Esophagus squamous epithelium (tissue), 5 donors: ENCODE measurements at regions not wholly inside any gene's neighbourhood (a gene's known extent, or its start where the extent isn't known, plus 50 kb on each side); places are given as distances from the start of the nearest gene placed in this dataset.

Source experiments
- DNase-seq: peaks from one replicate; lab custom pipeline; 2025; lab: John Stamatoyannopoulos, UW
- H3K27ac ChIP-seq, 4 donors: fragments of 200-600 bp; sonication (generic); one replicate each; pipeline ENCODE4 v1.5.1; 2016 to 2019; ENCODE audit warnings: mild to moderate bottlenecking in 1 of 4
- H3K27me3 ChIP-seq, 4 donors: fragments of 200-600 bp; sonication (generic); 1 replicate in 3 of 4; 2 replicates in 1 of 4; pipeline versions ENCODE4 v1.5.1 to v1.6.0; 2017 to 2021; ENCODE audit warnings: antibody characterized with exemption in 1 of 4
- H3K36me3 ChIP-seq, 3 donors: fragments of 200-600 bp; sonication (generic); one replicate each; pipeline ENCODE4 v1.5.1; 2016 to 2019
- H3K4me1 ChIP-seq, 3 donors: fragments of 200-600 bp; sonication (generic); one replicate each; pipeline ENCODE4 v1.5.1; 2017 to 2019
- H3K4me3 ChIP-seq, 4 donors: fragments of 200-600 bp; sonication (generic); 1 replicate in 3 of 4; 2 replicates in 1 of 4; pipeline ENCODE4 v1.5.1; 2016 to 2019; ENCODE audit warnings: mild to moderate bottlenecking in 2 of 4, moderate library complexity in 1 of 4
- H3K9me3 ChIP-seq, 3 donors: fragments of 200-600 bp; sonication (generic); one replicate each; pipeline ENCODE4 v1.5.1; 2016 to 2019
- POLR2A ChIP-seq, 4 donors: fragments of 450-650 bp; IDR thresholded peaks; one replicate each; pipeline ENCODE4 v1.6.1; 2017; ENCODE audit warnings: antibody characterized with exemption in 4 of 4, mild to moderate bottlenecking in 4 of 4, moderate library complexity in 3 of 4
- WGBS, 2 donors: methylation state at CpG; one replicate each; pipeline ENCODE4 v1.1.5; 2018; 5-methylcytosine and 5-hydroxymethylcytosine counted together
- intact Hi-C: fragments of 100-400 bp; cut with DNase I; formaldehyde crosslinking; loops from one replicate; pipeline ENCODE4 v1.15.0; 2022
- TF ChIP-seq, protein P1 (sequence below), 6 experiments: fragments of 450-650 bp in 4 of 6; fragments of 200-600 bp in 2 of 6; sonication (generic) in 2 of 6; IDR thresholded peaks; one replicate each; pipeline ENCODE4 v1.5.1; 2016 to 2019; ENCODE audit warnings: antibody characterized with exemption in 6 of 6, mild to moderate bottlenecking in 4 of 6, moderate library complexity in 4 of 6
- donor health status: DM: yes; HTN: yes; CAD: no.

DNA sequence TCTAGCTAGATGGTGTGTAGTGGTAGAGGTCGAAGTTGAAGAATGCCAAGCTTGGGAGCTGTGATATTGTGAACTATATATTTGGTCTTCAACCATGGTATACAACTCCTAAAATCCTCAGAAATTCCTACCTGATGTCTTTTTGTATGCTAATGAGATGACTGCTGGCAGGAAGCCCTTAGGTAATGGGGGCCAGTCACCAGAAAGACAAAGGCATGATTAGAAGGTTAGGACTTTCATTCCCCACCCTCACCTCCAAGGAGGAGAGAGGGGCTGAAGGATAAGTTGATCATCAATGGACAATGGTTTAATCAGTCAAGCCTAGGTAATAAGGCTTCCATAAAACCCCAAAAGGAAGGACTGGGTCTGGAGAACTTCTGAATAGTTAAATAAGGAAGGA, 285.7 kb upstream of the POU5F2 start:
- no peak for TF ChIP-seq POLR2A (IDR thresholded peaks at IDR 0.05)
- TF ChIP-seq, protein P1, sequence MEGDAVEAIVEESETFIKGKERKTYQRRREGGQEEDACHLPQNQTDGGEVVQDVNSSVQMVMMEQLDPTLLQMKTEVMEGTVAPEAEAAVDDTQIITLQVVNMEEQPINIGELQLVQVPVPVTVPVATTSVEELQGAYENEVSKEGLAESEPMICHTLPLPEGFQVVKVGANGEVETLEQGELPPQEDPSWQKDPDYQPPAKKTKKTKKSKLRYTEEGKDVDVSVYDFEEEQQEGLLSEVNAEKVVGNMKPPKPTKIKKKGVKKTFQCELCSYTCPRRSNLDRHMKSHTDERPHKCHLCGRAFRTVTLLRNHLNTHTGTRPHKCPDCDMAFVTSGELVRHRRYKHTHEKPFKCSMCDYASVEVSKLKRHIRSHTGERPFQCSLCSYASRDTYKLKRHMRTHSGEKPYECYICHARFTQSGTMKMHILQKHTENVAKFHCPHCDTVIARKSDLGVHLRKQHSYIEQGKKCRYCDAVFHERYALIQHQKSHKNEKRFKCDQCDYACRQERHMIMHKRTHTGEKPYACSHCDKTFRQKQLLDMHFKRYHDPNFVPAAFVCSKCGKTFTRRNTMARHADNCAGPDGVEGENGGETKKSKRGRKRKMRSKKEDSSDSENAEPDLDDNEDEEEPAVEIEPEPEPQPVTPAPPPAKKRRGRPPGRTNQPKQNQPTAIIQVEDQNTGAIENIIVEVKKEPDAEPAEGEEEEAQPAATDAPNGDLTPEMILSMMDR (IDR thresholded peaks at IDR 0.05) = no peak
- no peaks in the 10 kb centered on the region for H3K4me1 ChIP-seq
- H3K36me3 ChIP-seq = peaks cover 0 to 4% (median 0%) of the 10 kb centered on the region in 3 donors
- DNase-seq = no peak
- H3K4me3 ChIP-seq = no peak overlapping the region
- no peaks in the 10 kb centered on the region for H3K9me3 ChIP-seq
- WGBS, 2 donors = 89 to 95% methylated on average over 1 of the region's 1 CpG
- no peaks in the 10 kb centered on the region for H3K27me3 ChIP-seq
- H3K27ac ChIP-seq = no peak overlapping the region
- intact Hi-C loops = no loop called here

DNA sequence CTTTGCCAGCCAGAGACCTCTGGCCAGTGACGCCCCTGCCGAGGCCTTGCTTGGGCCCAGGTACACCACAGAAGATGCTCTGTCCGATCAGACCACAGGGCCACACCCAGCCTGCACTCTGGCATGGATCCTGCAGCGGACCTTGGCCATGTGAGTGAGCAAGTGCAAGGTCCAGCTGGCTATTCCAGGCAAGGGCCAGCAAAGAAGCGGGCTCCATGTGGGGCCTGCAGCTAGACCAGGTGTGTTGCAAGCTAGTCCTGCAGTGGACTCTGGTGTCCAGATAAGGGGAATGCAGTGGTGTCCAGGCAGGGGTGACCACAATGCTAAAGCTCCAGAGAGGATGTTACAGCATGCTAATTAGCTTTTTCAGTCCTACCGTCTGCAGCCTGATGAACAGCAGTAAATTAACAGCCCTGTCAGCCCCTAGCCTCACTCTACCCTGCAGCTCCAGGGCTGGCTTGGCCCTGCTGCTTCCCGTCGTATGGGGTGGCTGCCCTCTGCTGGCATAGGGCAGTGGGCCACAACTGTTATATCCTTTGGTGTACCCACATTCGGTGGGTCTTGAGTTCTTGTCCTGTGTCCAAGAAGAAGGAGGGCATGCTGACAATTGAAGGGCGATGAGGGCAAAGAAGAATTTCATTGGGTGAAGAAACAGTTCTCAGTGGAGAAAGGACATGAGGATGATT, 284.5 kb upstream of the POU5F2 start:
- no peaks in the 10 kb centered on the region for H3K27me3 ChIP-seq
- H3K4me1 ChIP-seq = no peaks in the 10 kb centered on the region
- no peak for DNase-seq
- H3K36me3 ChIP-seq = peaks cover 0 to 16% (median 0%) of the 10 kb centered on the region in 3 donors
- no peak overlapping the region for H3K4me3 ChIP-seq
- intact Hi-C loops = no loop called here
- 84 to 92% methylated on average over 4 to 8 of the region's 10 CpGs for WGBS, 2 donors
- H3K9me3 ChIP-seq = no peaks in the 10 kb centered on the region
- H3K27ac ChIP-seq = no peak overlapping the region
- TF ChIP-seq POLR2A (IDR thresholded peaks at IDR 0.05) = no peak
- TF ChIP-seq, protein P1 (IDR thresholded peaks at IDR 0.05) = no peak

DNA sequence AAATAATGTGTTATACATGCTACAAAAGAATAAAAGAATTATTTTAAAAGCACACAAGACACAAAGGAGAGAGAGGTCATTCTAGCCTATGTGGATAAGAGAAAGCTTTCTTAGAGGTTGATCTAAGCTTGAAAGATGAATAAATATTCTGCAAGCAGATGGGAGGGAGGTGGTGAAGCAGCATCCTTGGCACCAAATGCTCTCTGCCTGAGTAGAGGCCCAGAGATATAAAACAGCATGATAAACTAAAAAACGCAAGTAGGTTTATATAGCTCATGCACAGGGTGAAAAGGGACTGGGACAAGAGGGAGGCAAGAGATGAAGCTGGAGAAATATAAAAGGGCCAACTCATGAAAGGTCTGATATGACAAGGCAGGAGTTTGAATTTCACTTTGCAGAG, 283.2 kb upstream of the POU5F2 start:
- Histone ChIP-seq H3K27me3 (no peaks in the 10 kb centered on the region), H3K36me3 (peaks cover 0 to 24% (median 0%) of the 10 kb centered on the region in 3 donors), H3K4me3 (no peak overlapping the region), H3K4me1 (no peaks in the 10 kb centered on the region), H3K27ac (no peak overlapping the region), H3K9me3 (no peaks in the 10 kb centered on the region)
- DNase-seq = no peak
- 86 to 100% methylated on average over 1 of the region's 1 CpG for WGBS, 2 donors
- intact Hi-C loops = no loop called here
- TF ChIP-seq, protein P1 (IDR thresholded peaks at IDR 0.05) = no peak
- no peak for TF ChIP-seq POLR2A (IDR thresholded peaks at IDR 0.05)

DNA sequence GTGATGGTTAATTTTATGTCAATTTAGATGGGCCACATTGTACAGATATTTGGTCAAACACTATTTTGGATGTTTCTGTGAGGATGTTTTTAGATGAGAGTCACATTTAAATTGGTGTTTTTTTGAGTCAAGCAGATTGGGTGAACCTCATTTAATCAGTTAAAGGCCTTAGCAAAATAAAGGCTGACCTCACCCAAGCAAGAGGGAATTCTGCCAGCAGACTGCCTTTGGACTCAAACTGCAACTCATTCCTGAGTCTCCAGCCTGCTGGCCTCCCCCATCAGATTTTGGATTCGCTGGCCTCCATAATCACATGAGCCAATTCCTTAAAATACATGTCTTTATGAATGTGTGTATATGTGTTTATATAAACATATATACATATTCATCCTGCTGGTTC, 282.7 kb upstream of the POU5F2 start:
- Histone ChIP-seq H3K4me3 (no peak overlapping the region), H3K27me3 (no peaks in the 10 kb centered on the region), H3K9me3 (peaks cover 0 to 2% (median 0%) of the 10 kb centered on the region in 3 donors), H3K36me3 (peaks cover 0 to 29% (median 0%) of the 10 kb centered on the region in 3 donors), H3K27ac (no peak overlapping the region), H3K4me1 (no peaks in the 10 kb centered on the region)
- TF ChIP-seq POLR2A (IDR thresholded peaks at IDR 0.05) = no peak
- TF ChIP-seq, protein P1 (IDR thresholded peaks at IDR 0.05) = no peak
- 82 to 88% methylated on average over 1 of the region's 1 CpG for WGBS, 2 donors
- no peak for DNase-seq
- intact Hi-C loops = no loop called here

DNA sequence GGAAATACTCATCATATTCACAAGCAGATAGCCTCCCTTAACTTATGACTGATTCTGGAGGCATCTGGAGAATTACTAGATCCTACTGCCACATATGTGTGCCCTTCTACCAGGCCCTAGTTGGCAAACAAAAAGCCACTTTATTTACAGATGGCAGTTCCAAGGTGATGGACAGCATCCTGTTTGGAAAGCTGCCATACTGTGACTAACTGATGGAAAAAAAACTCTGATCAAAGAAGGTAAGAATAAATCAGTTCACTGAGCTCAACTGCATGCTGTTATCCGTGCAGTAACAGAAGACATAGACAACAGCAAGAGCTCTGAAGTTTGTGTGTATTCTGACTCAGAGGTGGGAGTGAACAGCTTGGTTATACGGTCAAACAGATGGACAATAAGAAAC, 279.8 kb upstream of the POU5F2 start:
- TF ChIP-seq POLR2A (IDR thresholded peaks at IDR 0.05) = no peak
- TF ChIP-seq, protein P1 (IDR thresholded peaks at IDR 0.05) = no peak
- H3K27ac ChIP-seq = no peak overlapping the region
- 18 to 38% methylated on average over 2 of the region's 2 CpGs for WGBS, 2 donors
- H3K4me1 ChIP-seq = no peaks in the 10 kb centered on the region
- DNase-seq = no peak
- H3K9me3 ChIP-seq = peaks cover 0 to 10% (median 3%) of the 10 kb centered on the region in 3 donors
- peaks cover 0 to 55% (median 0%) of the 10 kb centered on the region in 3 donors for H3K36me3 ChIP-seq
- intact Hi-C loops = no loop called here
- no peaks in the 10 kb centered on the region for H3K27me3 ChIP-seq
- no peak overlapping the region for H3K4me3 ChIP-seq
